Bronchial epithelial cell (primary cell): ENCODE measurements at regions not wholly inside any gene's neighbourhood (a gene's known extent, or its start where the extent isn't known, plus 50 kb on each side); places are given as distances from the start of the nearest gene placed in this dataset.

Experiments
- DNase-seq: peaks from one replicate; pipeline ENCODE4 v3.0.0-alpha.2; 2010; ENCODE audit warnings: low read depth
- FAIRE-seq: peaks from 2 replicates; lab custom pipeline; 2011; peaks lifted over from hg19 to GRCh38; lab: Jason Lieb, UNC
- H3K27me3 ChIP-seq: 2 replicates; pipeline ENCODE4 v1.5.1; 2011; ENCODE audit warnings: low read length; ENCODE audit not compliant: control insufficient read depth, insufficient read depth
- H3K36me3 ChIP-seq: 2 replicates; pipeline ENCODE4 v1.5.1; 2011; ENCODE audit warnings: low read length; ENCODE audit not compliant: control insufficient read depth, insufficient read depth
- H3K4me3 ChIP-seq: 2 replicates; pipeline ENCODE4 v1.5.1; 2011; ENCODE audit warnings: mild to moderate bottlenecking, low read depth, low read length, control low read depth
- TF ChIP-seq, protein P1 (sequence below): IDR thresholded peaks from 2 replicates; pipeline ENCODE4 v1.5.1; 2011; ENCODE audit warnings: mild to moderate bottlenecking, moderate library complexity, low read length, control low read depth, inconsistent platforms; ENCODE audit not compliant: insufficient read depth, severe bottlenecking

DNA sequence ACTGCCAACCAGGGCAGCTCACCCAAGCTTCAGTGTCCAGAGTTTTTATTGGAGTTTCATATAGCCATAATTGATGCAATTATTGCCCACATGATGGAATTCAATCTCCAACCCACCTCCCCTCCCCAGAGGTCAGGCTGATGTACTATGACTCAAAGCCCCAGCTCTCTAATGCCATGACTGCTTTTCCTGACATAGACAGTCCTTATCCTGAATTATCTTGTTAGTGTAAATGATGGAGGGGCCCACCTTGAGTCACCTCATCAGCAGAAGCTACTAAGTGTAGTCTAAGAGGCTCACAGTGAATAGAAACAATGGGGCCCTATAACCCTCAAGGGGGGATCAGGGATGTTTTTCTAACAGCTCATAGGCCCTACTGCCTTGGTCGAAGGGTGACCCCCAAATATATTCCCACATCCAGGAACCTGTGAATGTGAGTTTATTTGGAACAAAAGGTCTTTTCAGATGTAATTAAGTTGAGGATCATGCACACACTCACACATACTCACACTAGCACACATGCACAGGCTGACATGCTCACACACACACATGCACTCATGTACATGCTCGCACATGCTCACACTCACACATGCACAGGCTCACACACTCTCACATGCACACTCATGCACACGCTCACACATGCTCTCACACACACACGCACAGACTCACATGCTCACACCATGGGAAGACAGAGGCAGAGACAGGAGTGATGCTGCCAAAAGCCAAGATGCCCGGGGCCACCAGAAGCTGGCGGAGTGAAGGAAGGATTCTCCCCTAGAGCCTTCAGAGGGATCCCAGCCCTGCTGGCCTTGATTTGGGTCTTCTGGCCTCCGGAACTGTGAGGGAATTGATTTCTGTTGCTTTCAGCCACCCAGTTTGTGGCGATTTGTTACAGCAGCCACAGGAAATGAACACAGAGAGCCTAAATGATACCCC is 131.2 kb upstream of the SMAD3 start:
- no peak overlapping the region for H3K4me3 ChIP-seq
- no peaks in the 10 kb centered on the region for H3K27me3 ChIP-seq
- H3K36me3 ChIP-seq: no peaks in the 10 kb centered on the region
- TF ChIP-seq, protein P1, sequence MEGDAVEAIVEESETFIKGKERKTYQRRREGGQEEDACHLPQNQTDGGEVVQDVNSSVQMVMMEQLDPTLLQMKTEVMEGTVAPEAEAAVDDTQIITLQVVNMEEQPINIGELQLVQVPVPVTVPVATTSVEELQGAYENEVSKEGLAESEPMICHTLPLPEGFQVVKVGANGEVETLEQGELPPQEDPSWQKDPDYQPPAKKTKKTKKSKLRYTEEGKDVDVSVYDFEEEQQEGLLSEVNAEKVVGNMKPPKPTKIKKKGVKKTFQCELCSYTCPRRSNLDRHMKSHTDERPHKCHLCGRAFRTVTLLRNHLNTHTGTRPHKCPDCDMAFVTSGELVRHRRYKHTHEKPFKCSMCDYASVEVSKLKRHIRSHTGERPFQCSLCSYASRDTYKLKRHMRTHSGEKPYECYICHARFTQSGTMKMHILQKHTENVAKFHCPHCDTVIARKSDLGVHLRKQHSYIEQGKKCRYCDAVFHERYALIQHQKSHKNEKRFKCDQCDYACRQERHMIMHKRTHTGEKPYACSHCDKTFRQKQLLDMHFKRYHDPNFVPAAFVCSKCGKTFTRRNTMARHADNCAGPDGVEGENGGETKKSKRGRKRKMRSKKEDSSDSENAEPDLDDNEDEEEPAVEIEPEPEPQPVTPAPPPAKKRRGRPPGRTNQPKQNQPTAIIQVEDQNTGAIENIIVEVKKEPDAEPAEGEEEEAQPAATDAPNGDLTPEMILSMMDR: no peak
- DNase-seq (no peak), FAIRE-seq (no peak)

DNA sequence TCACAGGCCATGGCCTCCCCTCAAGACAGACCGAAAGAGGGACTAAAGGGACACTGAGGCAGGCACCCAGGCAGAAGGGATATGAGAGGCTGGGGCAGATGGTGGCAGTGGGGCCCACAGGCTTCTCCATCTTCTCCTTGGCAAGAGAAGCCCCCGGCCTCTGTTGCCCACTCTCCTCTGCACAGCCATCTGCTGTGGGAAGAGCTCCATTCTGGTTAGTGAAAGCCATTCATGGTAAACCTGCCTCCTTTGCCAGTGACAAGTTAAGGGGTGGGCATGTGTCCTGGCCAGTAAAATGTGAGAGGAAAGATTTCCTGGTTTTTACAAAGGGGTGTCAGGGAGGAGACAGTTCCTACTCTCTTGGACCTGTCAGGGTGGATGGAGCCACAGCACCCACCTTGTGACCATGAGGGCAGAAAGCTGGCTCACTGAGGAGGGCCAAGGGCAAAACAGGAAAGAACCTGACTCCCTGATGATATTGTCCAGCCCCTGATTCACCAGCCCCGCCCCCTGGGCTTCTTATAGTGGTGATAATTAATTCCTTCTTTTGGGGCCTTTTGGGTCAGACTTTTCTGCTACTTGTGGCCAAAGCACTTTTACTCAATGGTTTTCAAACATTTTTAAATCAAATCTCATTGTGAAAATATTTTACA is 130.4 kb upstream of the SMAD3 start:
- Histone ChIP-seq H3K27me3 (no peaks in the 10 kb centered on the region), H3K36me3 (no peaks in the 10 kb centered on the region), H3K4me3 (no peak overlapping the region)
- FAIRE-seq: no peak
- TF ChIP-seq, protein P1: no peak
- DNase-seq: no peak

DNA sequence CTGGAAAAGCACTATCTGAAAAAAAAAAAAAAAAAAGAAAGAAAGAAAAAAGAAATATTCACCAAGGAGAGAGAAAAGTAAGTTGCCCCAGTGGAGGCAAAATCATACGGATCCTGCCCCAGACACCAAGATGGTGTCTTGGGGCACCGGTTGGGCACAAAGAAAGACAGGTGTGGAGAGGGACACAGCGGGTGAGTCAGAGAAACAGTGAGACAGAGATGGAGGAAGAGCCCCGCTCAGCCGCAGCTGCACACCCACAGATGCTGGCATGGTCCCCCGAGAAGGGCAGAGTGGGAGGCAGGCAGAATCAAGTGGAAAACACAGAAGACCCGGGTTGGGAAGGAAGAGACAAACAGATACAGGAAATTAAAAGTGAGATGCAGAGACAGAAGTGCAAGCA is 129.7 kb upstream of the SMAD3 start:
- Histone ChIP-seq H3K36me3 (no peaks in the 10 kb centered on the region), H3K4me3 (no peak overlapping the region), H3K27me3 (no peaks in the 10 kb centered on the region)
- TF ChIP-seq, protein P1: no peak
- no peak for FAIRE-seq
- no peak for DNase-seq

DNA sequence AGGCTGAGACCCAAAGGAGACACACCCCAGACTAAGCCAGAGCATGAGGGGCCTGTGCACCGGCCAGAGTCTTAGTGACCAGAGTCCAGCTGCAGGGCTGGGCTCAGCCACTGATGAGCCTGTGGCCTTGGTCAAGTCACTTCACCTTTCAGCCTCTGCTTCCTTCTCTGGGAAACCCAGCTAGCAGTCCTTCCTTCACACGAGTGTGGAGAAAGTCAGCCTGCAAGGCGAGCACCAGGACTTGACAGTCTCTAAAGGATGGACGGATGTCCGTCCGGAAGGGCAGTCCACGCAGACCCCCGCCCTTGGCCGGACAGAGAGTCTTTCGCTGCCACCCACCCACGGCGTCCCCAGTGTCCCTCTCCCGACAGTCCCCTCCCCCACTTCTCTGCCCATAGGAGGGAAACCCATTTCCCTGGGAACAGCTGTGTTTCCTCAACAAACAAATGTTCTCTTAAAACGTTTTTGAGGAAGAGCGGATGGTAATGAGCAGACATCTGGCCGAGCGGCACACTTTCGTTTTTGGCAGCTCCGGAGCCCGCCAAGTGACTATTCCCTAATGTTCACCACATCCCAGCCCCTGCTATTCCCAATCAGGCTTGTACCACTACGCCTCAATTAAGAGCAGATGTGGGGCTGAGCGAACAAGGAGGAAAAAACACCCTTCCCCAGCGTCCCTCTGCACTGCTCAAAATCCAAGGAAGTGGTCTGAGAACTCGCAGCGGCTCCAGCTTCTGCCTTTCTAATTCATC is 129.1 kb upstream of the SMAD3 start:
- TF ChIP-seq, protein P1: no peak
- FAIRE-seq (no peak), DNase-seq (no peak)
- Histone ChIP-seq H3K4me3 (no peak overlapping the region), H3K36me3 (no peaks in the 10 kb centered on the region), H3K27me3 (no peaks in the 10 kb centered on the region)

DNA sequence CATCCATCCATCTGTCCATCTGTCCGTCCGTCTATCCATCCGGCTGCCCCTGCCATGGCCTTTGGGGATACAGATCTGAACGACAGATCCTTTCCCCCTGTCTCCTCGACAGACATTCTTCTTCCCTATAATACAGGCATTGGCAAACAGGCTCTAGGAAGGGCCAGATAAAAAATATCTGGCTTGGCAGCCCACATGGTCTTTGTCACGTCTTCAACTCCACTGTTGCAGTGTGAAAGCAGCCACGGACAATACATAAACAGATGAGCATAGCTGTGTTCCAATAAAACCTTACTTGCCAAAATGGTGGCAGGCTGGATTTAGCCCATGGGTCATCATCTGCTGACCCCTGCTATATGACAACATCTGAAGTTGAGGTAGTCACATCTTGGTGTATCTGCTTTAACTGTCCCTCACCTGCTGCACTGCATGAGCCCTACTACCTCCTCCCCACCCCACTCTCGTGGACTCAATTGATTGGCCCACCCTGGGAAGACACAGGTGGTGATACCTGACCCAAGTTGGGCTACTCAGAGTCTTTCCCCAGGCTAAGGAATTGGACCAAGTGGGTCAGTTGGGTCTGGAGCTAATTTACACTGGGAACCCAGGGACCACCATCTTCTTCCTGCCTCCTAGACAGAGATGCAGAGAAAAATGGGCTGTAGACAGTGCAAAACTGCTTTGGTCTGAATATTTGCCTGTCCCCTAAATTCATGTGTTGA is 128.4 kb upstream of the SMAD3 start:
- TF ChIP-seq, protein P1: no peak
- DNase-seq: no peak
- no peaks in the 10 kb centered on the region for H3K27me3 ChIP-seq
- H3K36me3 ChIP-seq: no peaks in the 10 kb centered on the region
- no peak for FAIRE-seq
- H3K4me3 ChIP-seq: no peak overlapping the region
